HuH-7 (cell line): ENCODE measurements at regions not wholly inside any gene's neighbourhood (a gene's known extent, or its start where the extent isn't known, plus 50 kb on each side); places are given as distances from the start of the nearest gene placed in this dataset.
A peak's percentile ranks its signal among the peaks of the same experiment; 100 is the strongest.

Experiments
- DNase-seq: peaks from one replicate; pipeline ENCODE4 v3.0.0; 2011; ENCODE audit warnings: low spot score

DNA sequence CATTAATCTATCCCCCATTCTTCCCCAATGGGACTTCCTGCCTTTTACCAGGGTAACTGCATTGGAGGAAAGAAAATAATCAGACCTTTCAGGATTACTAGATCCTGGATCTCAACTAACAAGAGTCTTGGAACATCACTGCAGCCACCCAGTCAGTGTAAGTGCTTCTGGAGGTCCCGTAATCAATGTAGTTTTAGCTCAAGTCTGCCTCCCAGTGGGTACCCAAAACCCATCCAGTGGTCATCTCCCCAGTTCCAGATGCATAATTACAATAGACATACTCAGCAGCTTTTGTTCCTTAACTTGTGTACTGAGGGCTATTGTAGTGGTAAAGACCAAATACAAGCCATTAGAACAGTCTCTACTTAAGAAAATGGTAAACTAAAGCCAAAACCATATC lies 319.1 kb downstream of the GPATCH2 start:
- peak; percentile 8 for DNase-seq

DNA sequence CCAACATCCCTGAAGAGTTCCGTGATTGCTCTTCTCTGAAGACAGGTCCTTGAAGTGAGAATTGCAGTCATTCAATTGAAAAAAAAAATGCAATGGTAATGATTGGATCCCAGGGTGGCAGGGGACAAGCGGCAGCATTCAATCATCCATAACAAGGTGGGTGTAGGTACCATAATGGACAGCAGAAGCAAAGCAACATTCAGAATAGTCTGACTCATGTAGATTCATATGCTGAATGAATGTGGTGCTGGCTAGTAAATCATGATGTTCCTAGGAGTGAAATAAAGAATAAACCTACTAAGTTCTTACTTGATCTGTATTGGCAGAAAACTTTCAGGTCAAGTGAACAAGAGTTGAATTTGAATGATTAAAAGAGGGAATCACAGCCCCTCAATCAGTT lies 319.6 kb downstream of the GPATCH2 start:
- DNase-seq = no peak

DNA sequence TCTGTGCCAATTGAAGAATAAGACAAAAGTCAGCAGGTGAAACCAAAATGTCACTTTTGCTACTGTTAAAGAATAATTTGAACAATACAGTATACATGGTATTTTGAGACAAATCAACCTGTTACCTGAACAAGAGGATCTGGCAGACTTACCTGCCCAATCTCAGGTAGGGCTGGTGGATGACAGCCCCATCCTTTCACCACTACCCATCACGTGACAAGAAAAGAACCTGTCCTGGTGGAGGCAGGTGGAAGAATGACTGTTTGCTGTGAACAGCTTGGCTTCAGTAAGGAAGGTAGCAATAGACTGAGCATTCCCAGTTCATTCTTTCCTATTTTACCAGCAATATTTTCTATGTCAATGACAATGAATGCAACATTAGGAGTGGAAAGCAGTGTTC lies 349.6 kb downstream of the GPATCH2 start:
- DNase-seq = no peak

DNA sequence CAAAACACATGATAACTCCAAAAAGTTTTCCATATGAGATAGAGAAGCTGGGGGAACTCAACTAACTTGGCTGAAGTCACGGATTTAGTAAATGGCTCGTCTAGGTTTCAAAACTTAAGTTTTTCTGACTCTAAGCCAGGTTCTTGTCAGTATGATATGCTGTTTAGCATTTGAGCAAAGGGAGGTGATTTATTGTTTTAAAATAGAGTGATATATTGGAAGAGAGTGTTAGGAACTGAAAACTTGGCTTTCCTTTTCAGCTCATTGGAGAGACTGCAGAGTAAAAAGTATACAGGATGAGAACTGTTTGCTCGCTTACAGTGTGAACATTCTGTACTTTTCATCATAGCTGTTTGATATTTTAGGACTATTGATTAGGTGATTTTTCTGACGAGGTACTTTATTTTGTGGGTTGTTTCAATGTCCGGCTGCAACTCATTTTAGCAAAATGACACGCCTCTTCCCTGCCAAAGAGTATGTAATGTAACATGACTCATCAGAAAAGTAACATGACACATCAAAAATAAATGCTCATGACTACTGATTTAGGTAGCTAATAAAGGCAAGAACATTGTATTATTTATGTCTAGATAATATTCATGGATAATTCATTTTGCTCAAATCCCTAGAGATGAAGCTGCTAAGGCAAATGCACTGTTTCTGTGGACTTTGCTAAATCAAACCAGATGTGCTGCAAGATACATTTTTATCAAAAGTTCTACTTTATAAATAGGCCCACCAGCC lies 355.1 kb downstream of the GPATCH2 start:
- DNase-seq = no peak

DNA sequence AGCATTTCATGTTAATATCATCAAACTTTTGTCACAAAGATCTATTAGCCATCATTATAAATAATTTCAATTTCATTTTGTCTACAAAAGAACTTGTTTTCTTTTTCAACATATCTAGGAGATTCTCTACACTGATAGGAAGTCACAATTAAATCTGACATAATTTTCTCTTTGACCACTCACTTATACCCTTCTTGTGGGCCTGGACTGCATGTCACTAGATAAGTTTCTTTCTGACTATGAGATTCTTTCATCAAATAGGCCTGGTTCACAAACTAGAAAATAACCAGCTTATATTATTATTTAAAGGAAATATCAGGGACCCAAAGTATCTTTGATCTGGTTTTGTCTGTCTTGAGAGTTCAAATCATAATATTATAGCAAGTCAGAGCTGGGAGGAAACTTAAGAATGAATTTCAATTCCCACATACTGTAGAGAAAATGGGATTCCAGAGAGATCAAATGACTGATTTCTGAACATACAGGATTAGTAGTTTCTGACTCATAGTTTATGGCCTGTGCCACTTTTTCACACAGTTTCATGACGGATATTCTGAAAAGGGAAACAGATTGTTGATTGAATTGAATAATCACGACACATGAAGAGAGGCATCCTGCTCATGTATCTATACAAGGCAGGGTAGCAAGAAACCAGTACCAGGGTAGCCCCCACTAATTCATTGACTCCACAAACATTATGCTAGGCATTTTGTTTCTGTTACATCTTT lies 355.8 kb downstream of the GPATCH2 start:
- no peak for DNase-seq

DNA sequence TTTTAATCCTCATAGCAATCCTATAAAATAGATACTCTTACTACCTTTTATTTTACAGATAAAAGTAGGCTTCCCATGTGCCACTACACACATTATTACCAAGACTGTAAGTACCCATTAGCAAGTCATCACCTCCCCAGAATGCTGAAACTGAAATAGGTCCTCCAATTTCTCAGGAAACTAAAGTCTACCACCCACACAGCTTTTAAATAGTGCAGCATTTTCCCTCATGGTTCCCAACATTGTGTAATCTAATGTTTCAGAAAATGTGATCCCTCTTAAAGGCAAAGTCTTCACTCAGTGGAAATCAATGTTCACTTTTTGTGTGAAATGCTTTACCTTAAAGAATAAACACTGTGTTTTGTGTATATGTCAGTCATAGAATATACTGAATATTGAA lies 356.5 kb downstream of the GPATCH2 start:
- no peak for DNase-seq

DNA sequence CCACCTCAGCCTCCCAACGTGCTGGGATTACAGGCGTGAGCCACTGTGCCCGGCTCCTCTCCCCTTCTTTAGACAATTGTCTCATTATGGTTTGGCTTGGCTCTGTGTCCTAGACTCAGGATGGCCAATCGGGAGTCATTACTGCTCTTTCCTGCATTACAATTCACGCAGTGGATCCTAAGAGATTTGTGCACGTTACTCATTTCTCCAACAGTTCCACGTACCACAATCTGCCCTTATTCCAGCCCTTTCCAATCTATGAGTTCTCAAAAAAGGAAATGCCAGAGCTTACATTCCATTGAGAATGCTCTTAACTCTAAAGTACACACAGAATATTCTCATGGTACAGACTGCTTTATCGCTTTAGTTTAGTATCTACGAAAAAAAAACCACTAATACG lies 357.0 kb downstream of the GPATCH2 start:
- no peak for DNase-seq

DNA sequence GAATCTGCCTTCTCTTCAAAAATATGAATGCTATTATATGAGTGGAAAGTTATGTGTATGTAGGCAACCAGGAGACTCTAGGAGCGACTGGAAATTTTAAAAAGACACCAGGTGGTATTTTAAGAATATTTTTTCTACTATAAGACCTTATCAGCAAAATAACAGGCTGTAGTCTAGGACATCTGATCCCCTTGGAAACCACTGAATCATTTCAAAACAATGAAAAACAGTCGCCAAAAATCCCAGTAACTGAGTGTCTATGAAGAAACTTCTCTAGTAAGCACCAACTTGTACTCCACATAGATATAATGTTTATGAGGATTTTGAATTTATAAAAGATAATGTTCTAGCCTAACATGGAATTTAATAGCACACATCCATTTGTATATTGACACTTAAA lies 358.5 kb downstream of the GPATCH2 start:
- DNase-seq = no peak

DNA sequence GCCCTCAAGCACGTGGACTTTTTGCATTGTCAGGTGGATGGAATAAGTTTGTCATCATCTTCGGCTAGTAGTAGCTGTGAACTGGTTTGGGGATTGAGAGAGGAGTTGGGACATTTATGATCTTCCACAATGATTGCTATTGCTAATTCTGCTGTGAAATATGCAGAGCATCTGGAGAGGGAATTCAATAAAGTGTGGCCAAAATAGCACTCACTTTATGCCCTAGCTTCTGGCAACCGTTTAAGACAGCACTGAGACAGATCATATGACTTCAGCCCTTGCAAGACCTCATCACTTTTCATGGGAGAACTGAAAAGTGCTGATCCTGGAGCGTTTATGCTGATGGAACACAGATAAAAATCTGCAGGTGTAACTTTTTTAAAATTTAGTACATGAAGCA lies 360.8 kb downstream of the GPATCH2 start:
- no peak for DNase-seq

DNA sequence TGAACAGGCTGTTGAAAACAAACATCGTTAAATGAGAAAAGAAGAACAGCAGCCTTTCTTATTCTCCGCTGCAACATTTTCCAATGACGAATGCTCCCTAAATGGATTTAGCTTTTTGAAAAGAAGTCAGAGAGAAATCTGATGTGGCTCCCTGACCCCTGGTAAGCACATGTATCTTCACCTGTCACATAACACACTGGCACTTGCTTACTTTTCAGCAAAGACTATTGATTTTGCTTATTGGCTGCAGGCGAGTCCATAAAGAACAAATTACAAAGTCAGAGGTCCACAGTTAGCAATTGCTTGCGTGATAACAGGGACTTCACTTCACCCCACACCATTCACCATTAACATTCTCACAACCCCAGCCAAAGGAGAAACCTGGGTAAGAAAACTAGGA lies 362.8 kb downstream of the GPATCH2 start:
- DNase-seq = no peak

DNA sequence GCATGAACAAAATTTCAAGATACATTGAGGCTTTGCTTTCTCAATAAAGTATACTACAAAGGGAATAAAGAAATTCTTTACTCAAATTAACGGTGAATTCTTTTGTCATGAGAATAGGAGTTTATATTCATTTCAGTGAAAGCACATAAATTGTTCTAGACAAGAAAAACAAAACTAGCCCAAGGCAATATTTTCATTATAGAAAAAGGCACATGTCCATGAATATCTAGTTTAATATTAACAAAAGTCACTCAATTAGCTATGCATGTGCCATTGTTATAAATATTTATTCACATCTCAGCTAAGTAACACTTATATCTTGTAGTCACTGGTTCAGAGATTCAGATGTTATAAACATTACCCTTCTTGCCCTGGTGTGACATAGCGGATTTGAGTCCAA lies 369.3 kb downstream of the GPATCH2 start:
- DNase-seq = no peak

DNA sequence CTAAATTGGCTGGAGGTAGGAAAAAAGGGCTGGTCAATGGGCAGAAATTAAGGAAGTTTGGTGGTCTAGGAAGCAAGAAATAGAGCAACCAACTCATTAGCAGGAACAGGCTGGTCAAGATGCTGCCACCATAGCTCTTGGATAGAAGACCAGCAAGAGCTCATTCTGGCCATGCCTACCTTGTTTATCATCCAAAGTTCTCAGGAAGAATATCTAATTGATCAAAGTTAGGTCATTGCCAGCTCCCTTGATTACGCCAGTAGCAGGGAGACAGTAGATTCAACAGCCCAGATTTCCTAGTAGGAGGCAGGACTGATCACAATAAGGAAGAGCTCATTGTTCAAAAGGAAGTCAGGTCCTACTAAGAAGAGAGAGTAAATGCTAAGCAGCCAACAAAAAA lies 370.2 kb downstream of the GPATCH2 start:
- DNase-seq = no peak

DNA sequence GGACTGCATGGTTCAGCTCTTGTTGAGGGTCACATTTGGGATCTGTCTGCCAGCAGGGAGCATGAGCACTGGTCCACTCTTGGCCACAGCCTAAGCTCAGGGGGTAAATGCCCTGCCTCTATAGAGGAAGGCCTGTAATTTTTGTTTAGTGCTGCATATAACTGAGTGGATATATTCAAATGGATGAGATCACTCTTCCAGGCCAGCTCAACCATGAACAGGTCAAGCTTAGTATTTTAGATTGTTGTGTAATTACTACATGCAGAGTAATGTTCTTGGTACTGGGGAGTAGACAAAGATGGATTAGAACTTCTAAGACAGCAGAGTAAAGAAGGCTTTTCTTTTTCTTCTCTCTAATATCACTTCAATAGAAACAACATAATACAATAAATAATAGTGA lies 376.9 kb downstream of the GPATCH2 start:
- DNase-seq = no peak

DNA sequence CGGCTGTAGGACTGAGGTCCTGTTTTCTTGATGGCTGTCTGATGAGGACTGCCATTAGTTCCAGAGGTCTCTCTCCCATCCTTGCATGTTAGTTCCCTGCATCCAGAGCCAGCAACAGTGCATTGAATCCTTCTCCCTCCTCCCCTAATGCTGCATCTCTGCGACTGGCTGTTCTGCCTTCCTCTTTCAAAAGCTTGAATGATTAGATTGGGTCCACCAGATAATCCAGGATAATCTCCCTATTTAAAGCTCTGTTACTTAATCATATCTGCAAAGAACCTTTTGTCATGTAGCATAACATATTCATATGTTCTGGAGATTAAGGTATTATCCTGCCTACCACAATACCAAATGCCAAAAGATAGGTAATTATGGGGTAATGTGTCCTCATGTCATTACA lies 377.5 kb downstream of the GPATCH2 start:
- DNase-seq = no peak

DNA sequence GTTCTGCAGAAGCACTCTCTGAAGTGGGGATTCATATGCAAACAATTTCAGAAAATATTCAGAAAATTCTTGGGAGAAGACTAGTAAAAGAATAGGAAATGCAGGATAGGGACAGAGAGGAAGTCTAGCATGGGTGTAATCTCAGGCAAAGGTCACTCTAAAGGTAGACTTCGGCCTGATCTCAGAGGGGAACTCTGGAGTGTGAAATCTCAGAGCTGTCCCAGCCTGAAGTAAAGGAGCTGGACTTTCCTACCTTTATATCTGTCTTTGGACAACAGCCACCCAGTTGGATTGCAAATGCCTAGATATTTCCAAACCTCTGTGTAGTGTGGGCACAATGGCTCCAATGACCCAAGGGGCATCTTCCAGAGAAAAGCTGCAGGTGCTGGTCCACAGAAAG lies 379.8 kb downstream of the GPATCH2 start:
- no peak for DNase-seq

DNA sequence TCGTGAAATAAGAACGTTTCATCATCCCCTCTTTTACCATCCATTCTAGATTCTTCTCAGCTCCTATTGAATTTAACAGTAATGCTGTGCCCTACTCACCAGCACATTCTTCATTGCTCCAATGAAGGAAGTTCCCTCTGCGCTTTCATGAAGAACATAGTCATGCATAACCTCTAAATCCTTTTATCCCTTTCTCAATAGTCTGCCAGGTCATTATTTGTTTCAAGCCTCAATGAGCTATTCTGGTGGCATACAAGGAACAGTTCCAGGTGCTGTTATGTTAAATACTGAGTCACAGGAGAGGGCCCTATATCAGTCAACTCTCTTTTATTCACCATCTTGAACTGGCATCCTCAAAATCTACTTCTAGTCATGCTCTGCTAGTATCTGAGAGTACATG lies 381.0 kb downstream of the GPATCH2 start:
- DNase-seq = no peak

DNA sequence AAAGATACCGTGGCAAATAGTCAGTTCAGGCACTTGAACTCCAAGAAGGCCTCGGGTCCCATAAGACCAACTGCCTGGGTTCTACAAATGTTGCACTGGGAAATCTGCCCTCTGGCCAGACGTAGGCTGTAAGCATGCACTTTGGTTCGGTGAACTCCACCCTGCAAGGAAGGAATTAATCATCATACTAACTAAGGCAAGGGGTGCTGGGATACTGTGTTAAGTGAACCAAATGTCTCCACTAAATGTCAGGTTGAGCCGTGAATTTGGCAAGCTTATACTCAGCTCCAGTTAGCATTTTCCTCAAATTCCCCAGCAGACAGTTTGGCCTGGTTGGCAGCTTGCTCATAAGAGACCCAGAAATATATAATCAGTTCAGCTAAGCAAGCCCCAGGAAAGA lies 385.9 kb downstream of the GPATCH2 start:
- DNase-seq = no peak

DNA sequence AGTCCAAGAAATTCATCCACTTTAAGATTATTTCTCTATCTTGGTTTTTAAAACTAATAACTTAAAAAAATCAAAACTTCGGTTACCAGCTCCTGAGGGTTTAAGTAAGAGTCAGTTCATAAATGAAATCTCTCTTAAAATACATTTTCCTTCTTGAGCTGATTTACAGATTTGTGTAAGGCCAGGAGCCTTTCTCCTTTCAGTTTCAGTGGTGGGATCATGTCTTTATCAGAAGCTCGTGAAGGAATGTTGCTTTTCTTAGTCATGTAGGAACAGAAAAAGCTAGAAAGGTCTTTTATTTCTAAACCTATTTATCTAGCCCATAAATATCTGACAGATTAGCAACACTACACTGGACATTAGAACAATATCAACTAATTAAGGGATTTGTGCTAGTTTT lies 390.2 kb downstream of the GPATCH2 start:
- DNase-seq = no peak

DNA sequence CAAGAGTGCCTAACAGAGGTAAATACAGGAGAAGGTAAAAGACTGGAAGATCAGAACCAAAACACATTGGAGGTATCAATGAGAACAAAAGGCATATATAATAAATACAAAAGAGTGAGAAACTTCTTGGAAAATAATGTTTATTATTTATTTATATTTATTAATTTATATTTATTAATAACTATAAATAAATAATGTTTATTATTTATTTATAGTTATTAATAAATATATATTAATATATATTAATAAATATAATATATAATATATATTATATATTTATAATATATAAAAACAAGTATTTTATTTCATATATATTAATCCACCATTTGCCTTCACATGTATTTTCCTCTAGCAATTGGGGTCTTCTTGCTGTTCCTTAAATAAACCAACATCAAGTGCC lies 391.9 kb downstream of the GPATCH2 start:
- DNase-seq = no peak

DNA sequence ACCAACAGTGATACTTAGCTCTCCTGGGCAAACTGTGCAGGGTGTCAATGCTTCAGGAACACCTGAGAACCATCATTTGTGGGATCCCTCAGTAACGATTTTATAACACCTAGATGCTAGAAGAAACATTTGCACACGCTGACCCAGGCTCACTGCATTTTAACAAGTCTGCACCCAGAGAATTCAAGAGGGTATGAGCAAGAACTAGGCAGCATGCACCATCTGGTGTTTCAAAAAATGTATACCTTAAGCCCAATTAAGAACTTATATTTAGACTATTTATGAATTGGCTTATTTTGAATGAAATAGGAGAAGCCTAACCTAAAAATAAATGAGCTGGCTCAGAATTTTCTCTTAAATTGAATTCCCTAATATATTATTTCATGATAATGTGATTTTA lies 400.5 kb downstream of the GPATCH2 start:
- no peak for DNase-seq

DNA sequence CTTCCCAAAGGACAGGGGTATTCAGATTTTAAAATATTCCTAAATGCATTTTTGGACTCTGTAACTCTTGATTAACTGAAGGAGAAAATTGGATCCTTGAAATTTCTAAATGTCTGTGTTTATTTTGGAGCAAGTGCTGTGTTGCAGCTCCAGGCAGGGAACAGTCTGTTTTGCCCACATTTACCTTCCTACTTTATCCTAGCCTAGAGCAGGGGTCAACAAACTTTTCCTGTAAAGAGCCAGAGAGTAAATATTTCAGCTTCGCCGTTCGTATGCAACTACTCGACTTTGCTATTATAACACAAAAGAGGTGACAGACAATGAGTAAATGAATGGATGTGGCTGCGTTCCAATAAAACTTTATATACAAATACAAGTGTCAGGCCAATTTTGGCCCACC lies 402.2 kb downstream of the GPATCH2 start:
- DNase-seq = no peak

DNA sequence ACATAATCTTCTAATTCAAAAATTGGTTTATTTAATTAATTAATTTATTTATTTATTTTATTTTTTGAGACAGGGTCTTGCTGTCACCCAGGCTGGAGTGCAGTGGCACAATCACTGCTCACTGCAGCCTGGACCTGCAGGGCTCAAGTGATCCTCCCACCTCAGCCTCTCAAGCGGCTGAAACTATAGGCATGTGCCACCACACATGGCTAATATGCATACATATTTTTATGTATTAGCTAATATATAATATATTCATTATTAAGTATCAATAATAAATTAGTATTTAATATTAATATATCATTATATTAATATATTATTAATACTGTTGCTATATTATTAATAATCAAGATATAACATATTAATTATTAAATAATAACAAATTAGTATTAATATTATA lies 406.7 kb downstream of the GPATCH2 start:
- DNase-seq = no peak

DNA sequence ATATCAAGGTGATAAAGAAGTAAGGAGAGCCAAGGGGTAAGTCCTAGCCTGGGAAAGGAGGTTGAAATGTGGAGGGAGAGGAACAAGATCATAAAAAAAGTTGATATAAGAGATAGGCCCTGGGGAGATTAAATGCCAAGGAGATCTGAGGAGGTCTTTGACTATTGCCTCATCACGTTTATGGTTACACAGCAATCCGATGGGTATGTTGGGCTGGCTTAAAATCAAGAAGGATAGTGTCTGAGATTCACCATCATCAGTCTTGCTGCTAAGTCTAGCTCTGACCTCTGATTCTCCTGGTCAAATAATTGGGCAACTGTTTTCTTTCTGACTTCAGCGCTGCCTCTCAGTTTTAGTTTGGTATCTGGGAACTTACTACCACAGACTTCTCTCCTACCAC lies 416.3 kb downstream of the GPATCH2 start:
- DNase-seq = no peak

DNA sequence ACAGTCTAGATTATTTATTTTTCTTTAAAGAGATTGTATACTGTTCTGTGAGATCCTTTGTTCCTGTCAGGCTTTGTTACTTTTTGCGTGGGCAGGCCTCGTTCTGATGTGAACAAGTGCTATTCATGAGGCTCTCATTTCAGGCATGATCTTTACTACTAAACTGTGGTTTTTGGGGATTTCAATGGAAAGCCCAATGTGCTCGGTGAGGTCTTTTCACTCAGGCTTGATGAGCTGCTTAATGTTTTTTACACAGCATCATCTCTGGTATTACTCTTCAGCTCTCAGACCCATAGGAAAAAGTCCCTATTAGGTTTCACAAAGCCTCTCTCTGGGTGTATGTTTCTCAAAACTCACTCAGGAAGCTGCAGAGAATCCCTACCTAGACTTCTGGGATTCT lies 419.4 kb downstream of the GPATCH2 start:
- DNase-seq = no peak
